Limb (tissue), 2 donors: ENCODE measurements at regions not wholly inside any gene's neighbourhood (a gene's known extent, or its start where the extent isn't known, plus 50 kb on each side); places are given as distances from the start of the nearest gene placed in this dataset.

Experiments
- DNase-seq, 2 donors: peaks; one replicate each; pipeline ENCODE4 v3.0.0-alpha.2; 2016; ENCODE audit errors: extremely low spot score in 2 of 2

DNA sequence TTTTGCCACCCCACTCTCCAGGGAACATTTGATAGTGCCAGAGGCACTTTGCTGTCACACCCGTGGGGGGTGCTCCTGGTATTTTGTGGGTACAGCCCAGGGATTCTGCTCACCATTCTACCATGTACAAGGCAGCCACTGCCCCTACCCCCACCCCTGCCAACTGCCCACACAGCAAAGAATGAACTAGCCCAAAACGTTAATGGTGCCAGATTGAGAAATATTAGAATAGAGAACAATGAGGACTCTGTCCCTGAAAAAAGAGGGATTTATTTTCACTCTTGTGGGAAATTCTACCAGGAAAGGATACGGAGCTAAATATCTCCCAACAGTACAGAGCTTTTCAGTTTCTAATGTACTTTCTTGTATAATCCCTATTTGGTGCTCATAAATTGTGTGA is 154.5 kb upstream of the SUCLG2 start:
- no peak for DNase-seq

- no peak for DNase-seq
Observed at GRCh38 chr3:67804578-67804977, 150.2 kb upstream of the SUCLG2 start.

DNA sequence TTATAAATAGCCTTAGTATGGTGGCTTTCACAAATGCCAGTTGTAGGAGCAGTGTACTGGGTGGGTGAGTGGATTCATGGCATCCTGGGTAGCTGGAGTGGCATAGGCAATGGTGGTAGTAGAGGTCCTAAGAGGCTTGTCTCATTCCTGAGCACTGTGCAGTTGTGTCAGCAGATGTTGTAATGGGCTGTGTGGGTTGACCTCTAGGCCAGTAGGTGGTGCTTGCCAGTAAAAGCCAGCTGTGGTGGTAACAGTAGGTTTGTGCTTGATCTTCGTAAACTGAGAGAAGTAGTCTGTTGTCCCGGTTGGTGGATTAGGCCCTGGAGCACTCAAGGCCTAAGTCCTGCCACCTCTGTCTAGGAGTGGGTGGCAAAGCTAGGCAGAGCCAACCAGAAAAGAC is 149.7 kb upstream of the SUCLG2 start:
- DNase-seq, result no peak

GRCh38 chr3:67798412-67798811 is 144.0 kb upstream of the SUCLG2 start:
- DNase-seq, result no peak

- no peak for DNase-seq
Observed at GRCh38 chr3:67791620-67792019, 137.2 kb upstream of the SUCLG2 start.

DNA sequence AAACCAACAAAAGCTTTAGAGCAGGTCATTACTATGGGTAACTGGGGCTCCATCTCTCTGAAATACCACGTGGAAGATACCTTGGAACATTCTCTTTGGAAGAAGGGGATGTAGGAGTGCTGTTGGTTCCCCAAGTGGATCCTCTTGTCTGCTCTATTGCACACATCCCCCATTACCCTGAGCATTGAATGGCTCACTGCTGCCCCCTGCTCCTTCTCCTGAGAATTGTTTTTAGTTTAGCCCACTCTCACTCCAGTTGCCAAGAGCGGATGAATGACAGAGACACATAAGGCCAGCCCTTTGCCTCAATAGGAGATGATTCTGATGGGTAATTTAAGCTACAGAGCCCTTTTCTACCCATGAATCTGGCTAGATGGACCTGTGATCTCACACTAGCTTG is 135.6 kb upstream of the SUCLG2 start:
- peak in 1 of 2 donors; percentile 47 for DNase-seq

DNA sequence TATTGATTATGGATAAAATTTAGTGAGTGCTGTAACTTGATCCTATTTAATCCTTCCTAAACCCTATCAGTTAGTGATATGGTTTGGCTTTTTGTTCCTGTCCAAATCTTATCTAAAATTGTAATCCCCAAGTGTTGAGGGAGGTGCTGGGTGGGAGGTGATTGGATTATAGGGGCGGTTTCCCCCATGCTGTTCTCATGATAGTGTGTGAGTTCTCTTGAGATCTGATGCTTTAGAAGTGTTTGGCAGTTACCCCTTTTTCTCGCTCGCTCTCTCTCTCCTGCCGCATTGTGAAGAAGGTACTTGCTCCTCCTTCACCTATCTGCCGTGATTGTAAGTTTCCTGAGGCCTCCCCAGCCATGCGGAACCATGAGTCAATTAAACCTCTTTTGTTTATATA is 134.0 kb upstream of the SUCLG2 start:
- no peak for DNase-seq

GRCh38 chr3:67783281-67784250 is 129.2 kb upstream of the SUCLG2 start:
- no peak for DNase-seq

- DNase-seq, result no peak
Observed at GRCh38 chr3:67781871-67782270, 127.5 kb upstream of the SUCLG2 start.

DNA sequence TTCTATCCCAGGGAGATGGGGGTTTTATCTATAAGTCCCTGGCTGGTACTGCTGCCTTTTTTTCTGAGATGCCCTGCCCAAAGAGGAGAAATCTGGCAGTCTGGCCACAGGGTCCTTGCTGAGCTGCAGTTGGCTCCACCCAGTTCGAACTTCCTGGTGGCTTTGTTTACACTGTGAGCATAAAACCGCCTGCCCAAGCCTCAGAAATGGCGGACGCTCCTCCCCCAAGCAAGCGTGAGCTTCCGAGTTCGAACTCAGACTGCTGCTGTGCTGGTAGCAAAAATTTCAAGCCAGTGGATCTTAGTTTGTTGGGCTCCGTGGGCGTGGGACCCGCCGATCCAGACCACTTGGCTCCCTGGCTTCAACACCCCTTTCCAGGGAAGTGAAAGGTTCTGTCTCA is 126.8 kb upstream of the SUCLG2 start:
- DNase-seq, result no peak

GRCh38 chr3:67774676-67775075 is 120.3 kb upstream of the SUCLG2 start:
- DNase-seq, result no peak

DNA sequence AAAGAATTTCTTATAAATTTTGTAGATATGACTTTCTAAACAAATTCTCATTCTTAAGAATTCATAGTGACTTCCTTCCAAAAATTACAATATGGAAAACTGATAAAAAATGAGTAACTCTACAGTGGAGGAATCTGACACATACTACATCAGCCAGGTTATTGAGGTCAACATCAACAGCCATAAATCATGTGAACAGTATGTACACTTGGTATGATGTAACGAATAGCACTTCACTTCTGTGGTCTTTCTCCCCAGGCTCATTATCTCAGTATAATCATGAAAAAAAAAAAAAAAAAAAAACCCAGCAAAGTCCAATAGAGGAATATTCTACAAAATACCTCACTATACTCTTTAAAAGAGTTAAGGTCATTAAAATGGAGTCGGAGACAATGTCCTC is 111.2 kb upstream of the SUCLG2 start:
- DNase-seq, result no peak

DNA sequence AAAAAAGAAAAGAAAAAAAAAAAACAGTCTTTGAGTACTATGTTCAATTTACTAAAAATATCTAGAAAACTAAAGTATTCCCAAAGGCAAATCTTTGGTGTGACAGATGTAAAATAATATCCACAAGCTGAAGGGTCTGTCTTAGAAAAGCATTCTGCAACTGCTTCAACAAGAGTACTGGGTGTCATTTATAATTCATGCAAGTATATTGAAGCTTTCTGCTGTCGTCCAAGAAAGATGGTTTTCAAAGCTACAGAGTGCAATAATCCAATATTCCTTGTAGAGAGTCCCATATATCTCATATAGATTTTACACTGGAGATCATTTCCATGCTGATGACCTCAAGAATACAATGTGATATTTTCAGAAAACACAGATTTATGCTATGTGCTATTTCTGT is 90.9 kb upstream of the SUCLG2 start:
- DNase-seq, result no peak

GRCh38 chr3:67744699-67745098 is 90.3 kb upstream of the SUCLG2 start:
- DNase-seq, result no peak

GRCh38 chr3:67739851-67740250 is 85.4 kb upstream of the SUCLG2 start:
- no peak for DNase-seq

- DNase-seq, result no peak
Observed at GRCh38 chr3:67737906-67738865, 83.8 kb upstream of the SUCLG2 start.

GRCh38 chr3:67737140-67737539 is 82.7 kb upstream of the SUCLG2 start:
- DNase-seq, result no peak

GRCh38 chr3:67733269-67733950 is 79.0 kb upstream of the SUCLG2 start:
- no peak for DNase-seq

DNA sequence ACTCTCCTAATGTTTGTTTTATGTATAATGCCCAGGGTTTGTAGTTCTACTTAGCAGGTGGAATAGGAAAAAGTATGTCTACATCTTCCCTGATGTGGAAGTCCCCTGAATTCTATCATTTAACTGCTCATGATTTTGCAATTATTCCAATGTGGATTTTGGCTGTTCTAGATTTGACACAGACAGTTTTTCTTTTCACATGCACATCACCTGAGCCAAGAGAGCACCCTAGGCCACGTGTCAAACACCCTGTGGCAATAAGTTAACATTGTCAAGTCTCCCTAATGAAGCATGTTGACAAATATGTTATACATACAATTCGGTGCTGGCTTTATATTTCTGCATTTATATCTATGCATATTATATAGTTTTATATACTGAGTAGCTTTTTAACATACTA is 70.0 kb upstream of the SUCLG2 start:
- no peak for DNase-seq

GRCh38 chr3:67723863-67724262 is 69.5 kb upstream of the SUCLG2 start:
- DNase-seq, result no peak

DNA sequence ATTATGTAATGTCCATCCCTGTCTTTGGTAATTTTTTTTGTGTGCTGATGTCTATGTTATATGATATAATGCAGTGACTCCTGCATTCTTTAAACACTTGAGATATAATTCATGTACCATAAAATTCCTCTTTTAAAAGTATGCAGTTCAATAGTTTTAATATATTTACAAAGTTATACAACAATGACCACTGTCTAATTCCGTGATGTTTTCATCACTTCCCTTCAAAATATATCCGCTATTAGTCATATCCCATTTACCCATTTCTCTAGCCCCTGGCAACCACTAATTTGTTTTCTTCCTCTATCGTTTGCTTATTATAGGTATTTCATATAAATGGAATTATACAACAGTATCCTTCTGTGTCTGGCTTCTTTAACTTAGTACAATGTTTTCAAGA is 64.9 kb upstream of the SUCLG2 start:
- DNase-seq, result no peak

GRCh38 chr3:67715971-67716370 is 61.6 kb upstream of the SUCLG2 start:
- no peak for DNase-seq
